ENCODE measurements at regions not wholly inside any gene's neighbourhood (a gene's known extent, or its start where the extent isn't known, plus 50 kb on each side); places are given as distances from the start of the nearest gene placed in this dataset.
"Not testable (repeated sequence)": the region's sequence is repeated elsewhere in the genome, so short reads cannot be mapped to it uniquely, and the experiment has no call there.

GRCh38 chr18:32870611-32871010, 97.8 kb upstream of the KLHL14 start:
- ChIA-PET POLR2A (no interaction called here), CTCF (no interaction called here)
- no peaks in the 10 kb centered on the region for H3K4me1 ChIP-seq (ENCODE audit: control insufficient read depth in 1 of 2, extremely low read depth in 1 of 2, insufficient read depth in 2 of 2, low read length in 2 of 2)
- Mint-ChIP-seq H3K9me3 (peaks cover 0 to 7% (median 6%) of the 10 kb centered on the region in 3 donors), H3K4me3 (no peak overlapping the region), H3K36me3 (no peaks in the 10 kb centered on the region), H3K27me3 (no peaks in the 10 kb centered on the region), H3K4me1 (peaks cover 0 to 4% (median 0%) of the 10 kb centered on the region in 3 donors), H3K27ac (no peak overlapping the region)
- ATAC-seq (replicated peaks in 1 of 4) (no peak), DNase-seq (no peak)
- no peak overlapping the region for H3K4me3 ChIP-seq (ENCODE audit: control insufficient read depth in 1 of 2, extremely low read depth in 1 of 2, low read length in 1 of 2)
- H3K27ac ChIP-seq (ENCODE audit: low read length) = no peak overlapping the region
- H3K36me3 ChIP-seq (ENCODE audit: control insufficient read depth in 2 of 2, extremely low read depth in 1 of 2, insufficient read depth in 1 of 2, low read length in 1 of 2) = no peaks in the 10 kb centered on the region
- WGBS (ENCODE audit: insufficient coverage) = 86% methylated on average over 1 of the region's 2 CpGs
- no peaks in the 10 kb centered on the region for H3K9me3 ChIP-seq
- no peaks in the 10 kb centered on the region for H3K27me3 ChIP-seq (replicated peaks in 1 of 2; ENCODE audit: control insufficient read depth in 2 of 2, extremely low read depth in 1 of 2, insufficient read depth in 2 of 2, low read length in 1 of 2)

GRCh38 chr18:32868406-32868805, 95.6 kb upstream of the KLHL14 start:
- ChIA-PET CTCF (no interaction called here), POLR2A (interaction anchor here in 1 of 2 donors (0.7 kb wide), 1 partner anchor 9 kb away, joined by 7 read pairs; no protein-coding TSS in a partner anchor)
- Histone ChIP-seq H3K27me3 (replicated peaks in 1 of 2; ENCODE audit: control insufficient read depth in 2 of 2, extremely low read depth in 1 of 2, insufficient read depth in 2 of 2, low read length in 1 of 2) (no peaks in the 10 kb centered on the region), H3K36me3 (ENCODE audit: control insufficient read depth in 2 of 2, extremely low read depth in 1 of 2, insufficient read depth in 1 of 2, low read length in 1 of 2) (no peaks in the 10 kb centered on the region), H3K27ac (ENCODE audit: low read length) (no peak overlapping the region), H3K4me3 (ENCODE audit: control insufficient read depth in 1 of 2, extremely low read depth in 1 of 2, low read length in 1 of 2) (no peak overlapping the region), H3K9me3 (no peaks in the 10 kb centered on the region), H3K4me1 (ENCODE audit: control insufficient read depth in 1 of 2, extremely low read depth in 1 of 2, insufficient read depth in 2 of 2, low read length in 2 of 2) (no peaks in the 10 kb centered on the region)
- no peaks in the 10 kb centered on the region for H3K36me3 Mint-ChIP-seq
- no peak overlapping the region for H3K4me3 Mint-ChIP-seq
- H3K9me3 Mint-ChIP-seq = peaks cover 5 to 12% (median 7%) of the 10 kb centered on the region in 3 donors
- no peak for ATAC-seq (replicated peaks in 1 of 4)
- H3K27me3 Mint-ChIP-seq = no peaks in the 10 kb centered on the region
- 69% methylated on average over 3 of the region's 7 CpGs for WGBS (ENCODE audit: insufficient coverage)
- DNase-seq = no peak
- H3K4me1 Mint-ChIP-seq = peaks cover 0 to 4% (median 0%) of the 10 kb centered on the region in 3 donors
- H3K27ac Mint-ChIP-seq = no peak overlapping the region

GRCh38 chr18:32867936-32868335, 95.1 kb upstream of the KLHL14 start:
- H3K36me3 ChIP-seq (ENCODE audit: control insufficient read depth in 2 of 2, extremely low read depth in 1 of 2, insufficient read depth in 1 of 2, low read length in 1 of 2) = no peaks in the 10 kb centered on the region
- DNase-seq (no peak), ATAC-seq (replicated peaks in 1 of 4) (no peak)
- 83% methylated on average over 4 of the region's 10 CpGs for WGBS (ENCODE audit: insufficient coverage)
- CTCF ChIA-PET = no interaction called here
- Mint-ChIP-seq H3K36me3 (no peaks in the 10 kb centered on the region), H3K9me3 (peaks cover 5 to 12% (median 7%) of the 10 kb centered on the region in 3 donors), H3K4me3 (no peak overlapping the region), H3K27ac (no peak overlapping the region), H3K4me1 (peaks cover 0 to 4% (median 0%) of the 10 kb centered on the region in 3 donors), H3K27me3 (no peaks in the 10 kb centered on the region)
- POLR2A ChIA-PET = interaction anchor here in 1 of 2 donors (0.7 kb wide), 1 partner anchor 10 kb away, joined by 7 read pairs; no protein-coding TSS in a partner anchor
- H3K27me3 ChIP-seq (replicated peaks in 1 of 2; ENCODE audit: control insufficient read depth in 2 of 2, extremely low read depth in 1 of 2, insufficient read depth in 2 of 2, low read length in 1 of 2) = no peaks in the 10 kb centered on the region
- H3K4me3 ChIP-seq (ENCODE audit: control insufficient read depth in 1 of 2, extremely low read depth in 1 of 2, low read length in 1 of 2) = no peak overlapping the region
- H3K9me3 ChIP-seq = no peaks in the 10 kb centered on the region
- no peak overlapping the region for H3K27ac ChIP-seq (ENCODE audit: low read length)
- no peaks in the 10 kb centered on the region for H3K4me1 ChIP-seq (ENCODE audit: control insufficient read depth in 1 of 2, extremely low read depth in 1 of 2, insufficient read depth in 2 of 2, low read length in 2 of 2)

- Mint-ChIP-seq H3K27ac (no peak overlapping the region), H3K4me3 (no peak overlapping the region), H3K27me3 (no peaks in the 10 kb centered on the region), H3K4me1 (peaks cover 0 to 4% (median 0%) of the 10 kb centered on the region in 3 donors), H3K9me3 (peaks cover 3 to 12% (median 5%) of the 10 kb centered on the region in 3 donors), H3K36me3 (no peaks in the 10 kb centered on the region)
- Histone ChIP-seq H3K4me1 (ENCODE audit: control insufficient read depth in 1 of 2, extremely low read depth in 1 of 2, insufficient read depth in 2 of 2, low read length in 2 of 2) (no peaks in the 10 kb centered on the region), H3K9me3 (no peaks in the 10 kb centered on the region), H3K4me3 (ENCODE audit: control insufficient read depth in 1 of 2, extremely low read depth in 1 of 2, low read length in 1 of 2) (no peak overlapping the region), H3K27me3 (replicated peaks in 1 of 2; ENCODE audit: control insufficient read depth in 2 of 2, extremely low read depth in 1 of 2, insufficient read depth in 2 of 2, low read length in 1 of 2) (no peaks in the 10 kb centered on the region), H3K27ac (ENCODE audit: low read length) (no peak overlapping the region), H3K36me3 (ENCODE audit: control insufficient read depth in 2 of 2, extremely low read depth in 1 of 2, insufficient read depth in 1 of 2, low read length in 1 of 2) (no peaks in the 10 kb centered on the region)
- no peak for ATAC-seq (replicated peaks in 1 of 4)
- ChIA-PET POLR2A (no interaction called here), CTCF (interaction anchor here in 1 of 2 donors (0.7 kb wide), 1 partner anchor 437 kb away, joined by 3 read pairs; no protein-coding TSS in a partner anchor)
- DNase-seq = no peak
- no CpG with 5 or more reads among the region's 6 CpGs for WGBS (ENCODE audit: insufficient coverage)
Measured at GRCh38 chr18:32867330-32867729, 94.5 kb upstream of the KLHL14 start.

- H3K27me3 Mint-ChIP-seq; H3K27ac ChIP-seq (ENCODE audit: low read length); H3K27ac Mint-ChIP-seq; H3K9me3 ChIP-seq; POLR2A ChIA-PET; H3K4me1 Mint-ChIP-seq; ATAC-seq (replicated peaks in 1 of 4); H3K4me1 ChIP-seq (ENCODE audit: control insufficient read depth in 1 of 2, extremely low read depth in 1 of 2, insufficient read depth in 2 of 2, low read length in 2 of 2); CTCF ChIA-PET; H3K4me3 Mint-ChIP-seq; H3K36me3 ChIP-seq (ENCODE audit: control insufficient read depth in 2 of 2, extremely low read depth in 1 of 2, insufficient read depth in 1 of 2, low read length in 1 of 2); DNase-seq; H3K9me3 Mint-ChIP-seq; H3K36me3 Mint-ChIP-seq; H3K27me3 ChIP-seq (replicated peaks in 1 of 2; ENCODE audit: control insufficient read depth in 2 of 2, extremely low read depth in 1 of 2, insufficient read depth in 2 of 2, low read length in 1 of 2); H3K4me3 ChIP-seq (ENCODE audit: control insufficient read depth in 1 of 2, extremely low read depth in 1 of 2, low read length in 1 of 2): not testable (repeated sequence)
- no CpG with 5 or more reads among the region's 18 CpGs for WGBS (ENCODE audit: insufficient coverage)
Measured at GRCh38 chr18:32862031-32862430, 89.2 kb upstream of the KLHL14 start.

- Histone ChIP-seq H3K27me3 (replicated peaks in 1 of 2; ENCODE audit: control insufficient read depth in 2 of 2, extremely low read depth in 1 of 2, insufficient read depth in 2 of 2, low read length in 1 of 2) (no peaks in the 10 kb centered on the region), H3K4me1 (ENCODE audit: control insufficient read depth in 1 of 2, extremely low read depth in 1 of 2, insufficient read depth in 2 of 2, low read length in 2 of 2) (no peaks in the 10 kb centered on the region), H3K36me3 (ENCODE audit: control insufficient read depth in 2 of 2, extremely low read depth in 1 of 2, insufficient read depth in 1 of 2, low read length in 1 of 2) (no peaks in the 10 kb centered on the region), H3K27ac (ENCODE audit: low read length) (no peak overlapping the region), H3K9me3 (no peaks in the 10 kb centered on the region), H3K4me3 (ENCODE audit: control insufficient read depth in 1 of 2, extremely low read depth in 1 of 2, low read length in 1 of 2) (no peak overlapping the region)
- no peaks in the 10 kb centered on the region for H3K4me1 Mint-ChIP-seq
- ATAC-seq (replicated peaks in 1 of 4) = no peak
- no peak for DNase-seq
- ChIA-PET CTCF (no interaction called here), POLR2A (no interaction called here)
- no peak overlapping the region for H3K4me3 Mint-ChIP-seq
- peaks cover 11 to 14% (median 11%) of the 10 kb centered on the region in 3 donors for H3K9me3 Mint-ChIP-seq
- no peaks in the 10 kb centered on the region for H3K27me3 Mint-ChIP-seq
- H3K36me3 Mint-ChIP-seq = no peaks in the 10 kb centered on the region
- H3K27ac Mint-ChIP-seq = no peak overlapping the region
Measured at GRCh38 chr18:32851936-32852335, 79.1 kb upstream of the KLHL14 start.

- Histone ChIP-seq H3K27ac (ENCODE audit: low read length) (no peak overlapping the region), H3K4me1 (ENCODE audit: control insufficient read depth in 1 of 2, extremely low read depth in 1 of 2, insufficient read depth in 2 of 2, low read length in 2 of 2) (no peaks in the 10 kb centered on the region), H3K4me3 (ENCODE audit: control insufficient read depth in 1 of 2, extremely low read depth in 1 of 2, low read length in 1 of 2) (no peak overlapping the region), H3K36me3 (ENCODE audit: control insufficient read depth in 2 of 2, extremely low read depth in 1 of 2, insufficient read depth in 1 of 2, low read length in 1 of 2) (no peaks in the 10 kb centered on the region), H3K9me3 (no peaks in the 10 kb centered on the region), H3K27me3 (replicated peaks in 1 of 2; ENCODE audit: control insufficient read depth in 2 of 2, extremely low read depth in 1 of 2, insufficient read depth in 2 of 2, low read length in 1 of 2) (no peaks in the 10 kb centered on the region)
- no CpG with 5 or more reads among the region's 1 CpG for WGBS (ENCODE audit: insufficient coverage)
- Mint-ChIP-seq H3K4me3 (no peak overlapping the region), H3K36me3 (no peaks in the 10 kb centered on the region), H3K4me1 (no peaks in the 10 kb centered on the region), H3K9me3 (peaks cover 9 to 14% (median 11%) of the 10 kb centered on the region in 3 donors), H3K27ac (no peak overlapping the region), H3K27me3 (no peaks in the 10 kb centered on the region)
- ChIA-PET CTCF (no interaction called here), POLR2A (no interaction called here)
- DNase-seq (no peak), ATAC-seq (replicated peaks in 1 of 4) (no peak)
Measured at GRCh38 chr18:32848826-32849225, 76.0 kb upstream of the KLHL14 start.
